ENCODE measurements at regions not wholly inside any gene's neighbourhood (a gene's known extent, or its start where the extent isn't known, plus 50 kb on each side); places are given as distances from the start of the nearest gene placed in this dataset.

DNA sequence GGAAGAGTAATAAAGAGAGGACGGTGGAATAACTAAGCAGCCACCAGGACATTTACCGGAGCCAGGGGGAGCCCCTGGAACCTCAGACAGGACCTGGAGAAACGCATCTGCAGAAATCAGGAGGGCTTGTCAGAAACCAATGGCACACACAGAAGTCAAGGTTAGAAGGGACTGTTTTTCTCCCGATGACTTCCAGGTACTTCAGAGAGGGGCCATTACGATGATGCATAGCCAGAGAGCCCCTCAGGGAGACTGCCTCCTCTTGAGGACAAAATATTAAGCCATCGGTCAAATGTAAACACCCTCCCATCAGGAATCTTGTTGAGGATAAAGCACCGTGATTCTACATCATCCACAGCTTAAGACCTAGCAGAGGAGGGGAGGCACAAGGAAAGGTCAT, 333.6 kb upstream of the CDH5 start:
- H3K27me3 Mint-ChIP-seq (ENCODE audit: insufficient read depth): no peaks in the 10 kb centered on the region

DNA sequence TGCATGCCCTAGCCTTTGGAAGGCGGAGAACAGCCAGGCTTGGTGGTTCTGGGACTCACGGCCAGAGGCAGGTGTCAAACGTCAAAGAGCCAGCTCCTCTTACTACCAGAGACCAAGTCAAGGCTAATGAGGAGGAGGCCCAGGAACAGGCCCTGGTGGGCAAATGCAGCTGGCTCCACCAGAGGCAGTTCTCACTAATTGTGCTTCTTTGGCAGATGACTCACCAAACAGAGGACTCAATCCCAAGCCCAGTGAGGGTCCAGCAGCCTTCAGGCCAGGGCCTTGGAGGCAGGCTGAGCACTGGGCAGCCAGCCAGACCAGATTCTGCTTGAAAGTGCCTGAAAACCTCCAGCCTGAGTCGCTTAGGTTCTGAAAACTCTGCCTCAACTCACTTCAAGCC, 336.5 kb upstream of the CDH5 start:
- H3K27me3 Mint-ChIP-seq (ENCODE audit: insufficient read depth): no peaks in the 10 kb centered on the region
- H3K4me1 ChIP-seq (ENCODE audit: control insufficient read depth, insufficient read depth, low read length): no peaks in the 10 kb centered on the region
- no peak overlapping the region for H3K9ac ChIP-seq (ENCODE audit: extremely low read depth, low read length, poor library complexity, severe bottlenecking)
- peaks cover under 1% of the 10 kb centered on the region for H3K36me3 Mint-ChIP-seq (ENCODE audit: low read depth)
- peaks cover 9% of the 10 kb centered on the region for H3K9me3 Mint-ChIP-seq
- H3K4me3 Mint-ChIP-seq: no peak overlapping the region
- no peaks in the 10 kb centered on the region for H3K36me3 ChIP-seq (ENCODE audit: control insufficient read depth, insufficient read depth, low read length)
- H3K4me3 ChIP-seq (ENCODE audit: low read length): no peak overlapping the region
- no peaks in the 10 kb centered on the region for H3K27me3 ChIP-seq (ENCODE audit: control insufficient read depth, insufficient read depth, low read length, poor library complexity, severe bottlenecking)
- TF ChIP-seq, protein P1, sequence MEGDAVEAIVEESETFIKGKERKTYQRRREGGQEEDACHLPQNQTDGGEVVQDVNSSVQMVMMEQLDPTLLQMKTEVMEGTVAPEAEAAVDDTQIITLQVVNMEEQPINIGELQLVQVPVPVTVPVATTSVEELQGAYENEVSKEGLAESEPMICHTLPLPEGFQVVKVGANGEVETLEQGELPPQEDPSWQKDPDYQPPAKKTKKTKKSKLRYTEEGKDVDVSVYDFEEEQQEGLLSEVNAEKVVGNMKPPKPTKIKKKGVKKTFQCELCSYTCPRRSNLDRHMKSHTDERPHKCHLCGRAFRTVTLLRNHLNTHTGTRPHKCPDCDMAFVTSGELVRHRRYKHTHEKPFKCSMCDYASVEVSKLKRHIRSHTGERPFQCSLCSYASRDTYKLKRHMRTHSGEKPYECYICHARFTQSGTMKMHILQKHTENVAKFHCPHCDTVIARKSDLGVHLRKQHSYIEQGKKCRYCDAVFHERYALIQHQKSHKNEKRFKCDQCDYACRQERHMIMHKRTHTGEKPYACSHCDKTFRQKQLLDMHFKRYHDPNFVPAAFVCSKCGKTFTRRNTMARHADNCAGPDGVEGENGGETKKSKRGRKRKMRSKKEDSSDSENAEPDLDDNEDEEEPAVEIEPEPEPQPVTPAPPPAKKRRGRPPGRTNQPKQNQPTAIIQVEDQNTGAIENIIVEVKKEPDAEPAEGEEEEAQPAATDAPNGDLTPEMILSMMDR (conservative IDR thresholded peaks at IDR 0.05): no peak
- H3K4me1 Mint-ChIP-seq: no peaks in the 10 kb centered on the region
- no peaks in the 10 kb centered on the region for H3K9me3 ChIP-seq (ENCODE audit: control insufficient read depth, low read length)
- 83 to 84% methylated on average over 2 to 4 of the region's 4 CpGs for WGBS, 2 experiments (ENCODE audit: insufficient coverage in 1 of 2, insufficient read length in 1 of 2)
- H3K27ac Mint-ChIP-seq: no peak overlapping the region
- no peak overlapping the region for H3K27ac ChIP-seq (ENCODE audit: low read depth, low read length)
- DNase-seq: peak; percentile 52

More for the DNA sequence above, 333.6 kb upstream of the CDH5 start:
- 93 to 94% methylated on average over 5 to 7 of the region's 7 CpGs for WGBS, 2 experiments (ENCODE audit: insufficient coverage in 1 of 2, insufficient read length in 1 of 2)
- Histone ChIP-seq H3K9ac (ENCODE audit: extremely low read depth, low read length, poor library complexity, severe bottlenecking) (no peak overlapping the region), H3K9me3 (ENCODE audit: control insufficient read depth, low read length) (no peaks in the 10 kb centered on the region), H3K4me1 (ENCODE audit: control insufficient read depth, insufficient read depth, low read length) (no peaks in the 10 kb centered on the region), H3K27ac (ENCODE audit: low read depth, low read length) (no peak overlapping the region), H3K27me3 (ENCODE audit: control insufficient read depth, insufficient read depth, low read length, poor library complexity, severe bottlenecking) (no peaks in the 10 kb centered on the region), H3K36me3 (ENCODE audit: control insufficient read depth, insufficient read depth, low read length) (no peaks in the 10 kb centered on the region), H3K4me3 (ENCODE audit: low read length) (no peak overlapping the region)
- no peaks in the 10 kb centered on the region for H3K9me3 Mint-ChIP-seq
- H3K4me3 Mint-ChIP-seq: no peak overlapping the region
- H3K36me3 Mint-ChIP-seq (ENCODE audit: low read depth): no peaks in the 10 kb centered on the region
- no peaks in the 10 kb centered on the region for H3K4me1 Mint-ChIP-seq
- H3K27ac Mint-ChIP-seq: no peak overlapping the region
- TF ChIP-seq, protein P1 (conservative IDR thresholded peaks at IDR 0.05): no peak
- DNase-seq: no peak

DNA sequence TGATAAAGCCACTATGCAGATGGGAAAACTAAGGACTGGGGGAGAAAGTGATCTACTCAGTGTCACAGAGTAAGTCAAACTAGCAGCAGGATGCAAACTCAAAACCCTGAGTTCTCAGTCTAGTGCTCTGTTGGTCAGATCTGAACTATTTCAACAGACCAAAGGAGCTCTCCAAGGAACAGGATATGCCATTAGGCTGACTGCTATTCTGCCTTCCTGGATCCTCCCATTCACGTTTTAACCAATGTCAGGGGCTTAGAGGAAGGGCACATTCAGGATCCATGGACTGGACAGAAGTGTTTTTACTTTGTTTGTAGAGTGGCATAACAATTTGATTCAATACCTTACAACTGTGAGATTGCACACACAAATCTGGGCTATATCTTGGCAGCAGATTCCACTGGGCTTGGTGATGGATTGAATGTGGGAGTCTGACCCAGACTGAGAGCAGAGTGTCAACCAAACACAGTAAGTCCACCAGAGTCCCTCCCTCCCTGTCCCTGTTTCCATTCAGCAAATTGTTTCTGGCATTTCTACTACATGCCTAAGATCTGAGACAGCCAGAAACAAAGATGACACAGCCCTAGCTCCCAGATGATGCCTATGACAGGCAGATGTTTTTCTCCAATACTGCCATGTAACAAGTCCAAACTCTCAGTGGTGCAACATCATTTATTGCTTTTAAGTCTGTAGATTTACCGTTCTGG, 337.8 kb upstream of the CDH5 start:
- Mint-ChIP-seq H3K4me3 (no peak overlapping the region), H3K27me3 (ENCODE audit: insufficient read depth) (no peaks in the 10 kb centered on the region), H3K4me1 (no peaks in the 10 kb centered on the region), H3K27ac (no peak overlapping the region), H3K36me3 (ENCODE audit: low read depth) (peaks cover 6% of the 10 kb centered on the region), H3K9me3 (peaks cover 22% of the 10 kb centered on the region)
- TF ChIP-seq, protein P1 (conservative IDR thresholded peaks at IDR 0.05): no peak
- Histone ChIP-seq H3K9me3 (ENCODE audit: control insufficient read depth, low read length) (peaks cover 11% of the 10 kb centered on the region), H3K4me3 (ENCODE audit: low read length) (no peak overlapping the region), H3K27me3 (ENCODE audit: control insufficient read depth, insufficient read depth, low read length, poor library complexity, severe bottlenecking) (no peaks in the 10 kb centered on the region), H3K36me3 (ENCODE audit: control insufficient read depth, insufficient read depth, low read length) (no peaks in the 10 kb centered on the region), H3K4me1 (ENCODE audit: control insufficient read depth, insufficient read depth, low read length) (no peaks in the 10 kb centered on the region), H3K27ac (ENCODE audit: low read depth, low read length) (no peak overlapping the region), H3K9ac (ENCODE audit: extremely low read depth, low read length, poor library complexity, severe bottlenecking) (no peak overlapping the region)
- DNase-seq: no peak
- WGBS, 2 experiments (ENCODE audit: insufficient coverage in 1 of 2, insufficient read length in 1 of 2): 80 to 83% methylated on average over 1 to 2 of the region's 2 CpGs

All from endodermal cell (in vitro differentiated cells).